Thyroid gland (tissue), 4 donors: ENCODE measurements at regions not wholly inside any gene's neighbourhood (a gene's known extent, or its start where the extent isn't known, plus 50 kb on each side); places are given as distances from the start of the nearest gene placed in this dataset.

Experiments used
- DNase-seq, 2 donors: peaks; one replicate each; pipeline ENCODE4 v3.0.0-alpha.2; 2019
- H3K27ac ChIP-seq, 3 donors: fragments of 200-600 bp; sonication (generic); 1 replicate in 2 of 3; 2 replicates in 1 of 3; pipeline ENCODE4 v1.5.1; 2016 to 2019; ENCODE audit warnings: mild to moderate bottlenecking in 1 of 3, moderate library complexity in 1 of 3
- H3K27me3 ChIP-seq: fragments of 200-600 bp; sonication (generic); one replicate; pipeline ENCODE4 v1.5.1; 2019
- H3K36me3 ChIP-seq, 2 donors: fragments of 200-600 bp; sonication (generic); one replicate each; pipeline ENCODE4 v1.5.1; 2016 to 2019
- H3K4me1 ChIP-seq, 2 donors: fragments of 200-600 bp; sonication (generic); one replicate each; pipeline ENCODE4 v1.5.1; 2017 to 2019
- H3K4me3 ChIP-seq, 3 donors: fragments of 200-600 bp; sonication (generic); replicated peaks in 1 of 3; 1 replicate in 2 of 3; 2 replicates in 1 of 3; pipeline ENCODE4 v1.5.1; 2016; ENCODE audit warnings: mild to moderate bottlenecking in 1 of 3
- H3K9me3 ChIP-seq: fragments of 200-600 bp; sonication (generic); one replicate; pipeline ENCODE4 v1.5.1; 2017
- CTCF ChIP-seq, 6 experiments: fragments of 200-600 bp in 3 of 6; fragments of 450-650 bp in 3 of 6; sonication (generic) in 3 of 6; IDR thresholded peaks; one replicate each; pipeline ENCODE4 v1.5.1; 2016 to 2019; ENCODE audit warnings: antibody characterized with exemption in 6 of 6, mild to moderate bottlenecking in 2 of 6, inconsistent platforms in 1 of 6, moderate library complexity in 1 of 6
- POLR2A ChIP-seq, 2 donors: fragments of 450-650 bp; IDR thresholded peaks; one replicate each; pipeline ENCODE4 v1.6.1; 2017; ENCODE audit warnings: antibody characterized with exemption in 2 of 2, mild to moderate bottlenecking in 2 of 2, moderate library complexity in 1 of 2
- WGBS, 2 donors: methylation state at CpG; one replicate each; pipeline ENCODE4 v1.1.5; 2017; 5-methylcytosine and 5-hydroxymethylcytosine counted together
- intact Hi-C: fragments of 100-400 bp; cut with DNase I; formaldehyde crosslinking; loops from one replicate; pipeline ENCODE4 v1.15.1; 2023

DNA sequence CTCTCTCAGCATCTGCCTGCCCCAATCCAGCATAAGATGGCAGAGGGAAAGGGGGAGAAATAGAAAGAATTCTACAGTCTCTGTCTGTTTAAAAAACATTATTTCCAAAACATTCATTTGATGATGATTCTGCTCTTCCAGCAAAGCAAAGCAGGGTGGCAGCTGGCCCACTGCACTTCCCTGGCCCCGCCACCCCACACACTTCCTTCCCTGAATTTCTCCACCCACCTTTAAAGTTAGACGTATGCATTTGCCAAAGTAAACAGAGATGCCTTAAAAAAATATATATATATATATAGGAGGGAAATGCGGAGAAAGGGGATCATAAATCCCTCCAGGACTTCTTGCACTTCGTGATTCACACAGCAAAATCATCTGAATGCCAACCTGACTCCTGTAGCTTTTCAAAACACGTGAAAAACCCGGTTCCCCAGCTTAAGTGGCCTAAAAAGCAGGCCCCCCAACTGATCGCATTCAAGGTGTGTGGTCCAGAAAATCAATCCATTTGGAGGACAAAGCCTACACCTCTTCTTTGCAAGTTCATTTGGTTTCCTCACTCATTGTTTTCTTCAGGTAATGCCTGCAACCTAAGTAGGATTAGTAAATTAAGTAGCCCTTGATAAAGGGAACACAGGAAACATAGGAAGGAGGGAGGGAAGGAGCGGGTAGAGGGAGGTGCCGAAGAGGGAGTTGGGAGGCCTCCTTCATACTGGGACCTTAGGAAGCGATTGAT is 68.8 kb downstream of the LLPH start:
- 62 to 66% methylated on average over 10 of the region's 10 CpGs for WGBS, 2 donors

GRCh38 chr12:66061076-66061475 is 69.5 kb downstream of the LLPH start:
- Histone ChIP-seq H3K4me3 (no peak overlapping the region), H3K4me1 (peaks cover 0 to 2% of the 10 kb centered on the region in 2 donors), H3K27ac (no peak overlapping the region), H3K27me3 (no peaks in the 10 kb centered on the region), H3K9me3 (no peaks in the 10 kb centered on the region), H3K36me3 (no peaks in the 10 kb centered on the region)
- intact Hi-C loops, result no loop called here
- no peak for DNase-seq
- no peak for TF ChIP-seq POLR2A (IDR thresholded peaks at IDR 0.05)
- TF ChIP-seq CTCF (IDR thresholded peaks at IDR 0.05), result no peak
- WGBS, 2 donors, result 73 to 81% methylated on average over 3 of the region's 3 CpGs

More for the DNA sequence above, 68.8 kb downstream of the LLPH start:
- Histone ChIP-seq H3K36me3 (no peaks in the 10 kb centered on the region), H3K4me1 (peaks cover 0 to 9% of the 10 kb centered on the region in 2 donors), H3K4me3 (no peak overlapping the region), H3K27me3 (no peaks in the 10 kb centered on the region), H3K27ac (no peak overlapping the region), H3K9me3 (no peaks in the 10 kb centered on the region)
- intact Hi-C loops, result no loop called here
- TF ChIP-seq POLR2A (IDR thresholded peaks at IDR 0.05) (no peak), CTCF (IDR thresholded peaks at IDR 0.05) (no peak)
- no peak for DNase-seq

DNA sequence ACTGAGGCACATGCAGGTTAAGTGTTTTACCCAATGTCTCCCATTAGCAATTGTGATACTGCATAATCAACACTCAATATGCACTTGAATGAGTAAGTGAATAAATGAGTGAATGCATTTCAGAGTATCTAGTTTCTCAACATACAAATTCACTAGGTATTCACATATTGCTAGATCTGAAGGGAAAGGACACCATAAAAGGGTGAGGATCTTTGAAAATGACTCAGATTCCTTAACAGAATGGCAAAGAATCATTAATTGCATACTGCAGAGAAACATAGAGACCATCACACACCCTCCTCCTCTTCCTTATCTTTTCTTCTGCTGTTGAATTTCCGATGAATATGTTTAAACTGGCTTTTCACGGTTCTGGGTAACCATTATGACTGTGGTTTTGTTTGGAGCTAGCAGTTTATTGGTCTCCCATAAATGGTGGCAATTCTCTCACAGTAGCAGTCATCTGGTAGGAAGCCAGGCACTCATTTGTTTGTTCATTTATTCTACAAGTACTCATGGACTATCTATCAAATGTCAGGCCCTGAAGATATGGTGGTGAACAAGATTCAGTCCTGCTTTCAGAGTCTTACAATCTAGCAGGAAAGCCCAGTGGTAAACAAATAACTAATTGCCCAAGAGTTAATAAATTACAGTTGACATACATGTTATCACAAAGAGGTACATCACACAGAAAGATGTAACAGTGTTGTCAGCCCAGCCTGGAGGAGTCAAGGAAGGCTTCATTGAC is 70.2 kb downstream of the LLPH start:
- DNase-seq, result no peak
- intact Hi-C loops, result no loop called here
- Histone ChIP-seq H3K4me1 (no peaks in the 10 kb centered on the region), H3K9me3 (no peaks in the 10 kb centered on the region), H3K27me3 (no peaks in the 10 kb centered on the region), H3K27ac (no peak overlapping the region), H3K4me3 (no peak overlapping the region), H3K36me3 (no peaks in the 10 kb centered on the region)
- WGBS, 2 donors, result 89 to 94% methylated on average over 2 of the region's 2 CpGs
- TF ChIP-seq CTCF (IDR thresholded peaks at IDR 0.05) (no peak), POLR2A (IDR thresholded peaks at IDR 0.05) (no peak)

DNA sequence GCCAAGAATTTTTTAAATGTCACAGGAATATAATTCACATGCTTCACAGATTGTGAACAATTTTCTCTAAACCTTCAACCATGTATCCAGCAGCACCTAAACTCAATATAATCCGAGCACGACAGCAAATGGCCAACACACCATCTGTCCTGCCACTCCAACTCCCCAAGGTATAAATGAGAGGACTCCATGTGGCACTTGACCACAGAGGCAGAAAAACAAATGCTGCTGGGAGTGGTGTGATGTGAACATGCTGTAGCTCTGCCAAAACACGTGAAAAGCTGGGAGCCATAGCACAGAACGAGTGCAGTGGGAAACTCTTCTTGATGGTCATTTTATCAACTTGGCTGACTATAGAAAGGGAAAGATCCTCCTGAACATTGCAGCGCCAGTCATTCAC is 70.9 kb downstream of the LLPH start:
- H3K4me1 ChIP-seq, result no peaks in the 10 kb centered on the region
- H3K4me3 ChIP-seq, result no peak overlapping the region
- no peaks in the 10 kb centered on the region for H3K9me3 ChIP-seq
- no peak overlapping the region for H3K27ac ChIP-seq
- DNase-seq, result no peak
- no peaks in the 10 kb centered on the region for H3K27me3 ChIP-seq
- 60 to 62% methylated on average over 5 of the region's 5 CpGs for WGBS, 2 donors
- H3K36me3 ChIP-seq, result no peaks in the 10 kb centered on the region
- intact Hi-C loops, result no loop called here
- TF ChIP-seq CTCF (IDR thresholded peaks at IDR 0.05), result no peak
- no peak for TF ChIP-seq POLR2A (IDR thresholded peaks at IDR 0.05)

DNA sequence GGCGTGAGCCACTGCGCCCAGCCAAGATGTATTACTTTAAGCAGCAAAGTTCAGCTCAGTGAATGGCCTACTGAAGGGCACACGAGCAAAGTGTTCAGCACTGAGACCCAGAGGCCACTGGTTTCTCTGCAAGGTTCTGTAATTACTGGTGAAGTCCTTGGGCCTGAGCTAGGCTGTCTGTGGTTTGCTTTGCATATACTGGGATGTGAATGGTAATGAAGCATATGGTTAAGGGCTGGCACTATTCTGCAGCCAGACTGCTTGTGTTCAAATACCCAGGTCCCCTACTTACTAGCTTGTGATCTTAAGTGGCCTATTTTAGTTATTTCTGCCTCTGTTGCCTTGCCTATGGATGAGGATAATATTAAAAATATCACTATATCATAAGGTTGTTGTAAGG is 72.0 kb downstream of the LLPH start:
- Histone ChIP-seq H3K4me3 (no peak overlapping the region), H3K27me3 (no peaks in the 10 kb centered on the region), H3K36me3 (no peaks in the 10 kb centered on the region), H3K27ac (no peak overlapping the region), H3K4me1 (no peaks in the 10 kb centered on the region), H3K9me3 (no peaks in the 10 kb centered on the region)
- intact Hi-C loops, result no loop called here
- DNase-seq, result no peak
- WGBS, 2 donors, result 96 to 100% methylated on average over 3 of the region's 3 CpGs
- no peak for TF ChIP-seq CTCF (IDR thresholded peaks at IDR 0.05)
- no peak for TF ChIP-seq POLR2A (IDR thresholded peaks at IDR 0.05)
